IPS-15b (cell line): ENCODE measurements at regions not wholly inside any gene's neighbourhood (a gene's known extent, or its start where the extent isn't known, plus 50 kb on each side); places are given as distances from the start of the nearest gene placed in this dataset.

ENCODE experiments used
- H3K27me3 ChIP-seq: one replicate; pipeline ENCODE4 v1.6.1; 2013; ENCODE audit warnings: low read length; ENCODE audit not compliant: control insufficient read depth, insufficient read depth
- H3K36me3 ChIP-seq: one replicate; pipeline ENCODE4 v1.6.1; 2013; ENCODE audit warnings: low read length; ENCODE audit not compliant: control insufficient read depth, insufficient read depth
- H3K4me1 ChIP-seq: one replicate; pipeline ENCODE4 v1.6.1; 2013; ENCODE audit warnings: mild to moderate bottlenecking, low read length; ENCODE audit not compliant: control insufficient read depth, insufficient read depth
- H3K4me3 ChIP-seq: one replicate; pipeline ENCODE4 v1.5.1; 2013; ENCODE audit warnings: low read depth, low read length
- H3K9ac ChIP-seq: one replicate; pipeline ENCODE4 v1.6.1; 2013; ENCODE audit warnings: low read depth, mild to moderate bottlenecking, low read length
- H3K9me3 ChIP-seq: one replicate; pipeline ENCODE4 v1.6.1; 2013; ENCODE audit warnings: mild to moderate bottlenecking, low read length; ENCODE audit not compliant: control insufficient read depth, insufficient read depth

DNA sequence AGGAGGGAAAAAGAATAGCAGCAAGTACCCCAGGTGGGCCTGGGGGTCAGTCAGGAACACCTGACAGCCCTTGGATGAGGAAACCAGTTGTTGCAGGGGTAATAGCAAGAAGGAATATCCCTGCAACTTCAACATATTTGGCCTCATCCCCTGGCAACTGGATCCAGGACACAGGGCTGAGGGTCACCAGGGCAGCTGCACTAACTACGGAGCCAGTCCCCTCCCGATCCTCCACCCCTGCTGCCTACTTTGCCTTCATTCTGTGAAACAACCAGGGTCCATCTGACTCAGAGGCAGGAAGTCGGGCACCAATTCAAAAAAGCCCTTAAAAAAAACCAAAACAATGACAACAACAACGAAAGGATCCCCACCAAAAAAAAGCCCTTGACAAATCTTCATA lies 52.9 kb downstream of the FRMPD3 start:
- H3K9ac ChIP-seq, result no peak overlapping the region
- peaks cover 5% of the 10 kb centered on the region for H3K4me1 ChIP-seq
- H3K36me3 ChIP-seq, result no peaks in the 10 kb centered on the region
- no peaks in the 10 kb centered on the region for H3K9me3 ChIP-seq
- no peak overlapping the region for H3K4me3 ChIP-seq
- H3K27me3 ChIP-seq, result peaks cover 32% of the 10 kb centered on the region

DNA sequence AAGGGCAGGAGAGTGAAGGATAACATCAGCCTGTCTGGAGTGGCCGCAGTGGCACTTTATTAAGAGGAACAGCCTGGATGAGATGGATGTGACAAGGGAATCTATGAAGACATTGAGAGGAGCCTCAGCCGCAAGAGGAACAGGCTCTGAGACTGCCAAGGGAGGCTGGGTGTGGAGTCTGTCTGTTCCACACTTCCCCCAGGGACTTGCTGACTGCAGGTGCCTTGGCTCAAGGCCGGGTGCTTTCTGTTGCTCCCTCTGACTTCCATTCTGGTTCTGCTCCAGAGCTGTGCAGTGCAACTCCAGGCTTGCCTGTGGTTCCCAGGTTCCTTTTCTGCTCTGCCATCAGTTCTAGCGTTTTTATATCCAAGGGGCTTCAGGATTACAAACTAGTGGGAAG lies 54.6 kb downstream of the FRMPD3 start:
- no peak overlapping the region for H3K9ac ChIP-seq
- H3K4me1 ChIP-seq, result peaks cover 6% of the 10 kb centered on the region
- H3K4me3 ChIP-seq, result no peak overlapping the region
- H3K36me3 ChIP-seq, result no peaks in the 10 kb centered on the region
- H3K27me3 ChIP-seq, result peaks cover 47% of the 10 kb centered on the region
- no peaks in the 10 kb centered on the region for H3K9me3 ChIP-seq

DNA sequence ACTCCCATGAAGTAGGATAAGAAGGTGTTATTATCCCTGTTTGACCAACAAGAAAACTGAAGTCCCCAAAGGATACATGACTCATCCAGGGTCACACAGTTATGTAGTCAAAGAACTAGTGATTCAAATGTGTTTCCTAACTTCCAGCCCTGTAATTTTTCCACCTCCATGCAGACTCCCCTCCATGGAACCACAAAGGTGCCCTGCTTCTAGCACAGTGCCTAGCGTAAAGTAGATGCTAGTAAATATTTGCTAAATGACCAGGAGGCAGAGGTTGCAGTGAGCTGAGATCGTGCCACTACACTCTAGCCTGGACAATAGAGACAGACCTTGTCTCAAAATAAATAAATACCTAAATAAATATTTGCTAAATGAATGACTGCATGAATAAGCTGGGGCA lies 55.8 kb downstream of the FRMPD3 start:
- Histone ChIP-seq H3K4me3 (no peak overlapping the region), H3K9ac (no peak overlapping the region), H3K9me3 (no peaks in the 10 kb centered on the region), H3K27me3 (peaks cover 47% of the 10 kb centered on the region), H3K36me3 (no peaks in the 10 kb centered on the region), H3K4me1 (peaks cover 10% of the 10 kb centered on the region)

DNA sequence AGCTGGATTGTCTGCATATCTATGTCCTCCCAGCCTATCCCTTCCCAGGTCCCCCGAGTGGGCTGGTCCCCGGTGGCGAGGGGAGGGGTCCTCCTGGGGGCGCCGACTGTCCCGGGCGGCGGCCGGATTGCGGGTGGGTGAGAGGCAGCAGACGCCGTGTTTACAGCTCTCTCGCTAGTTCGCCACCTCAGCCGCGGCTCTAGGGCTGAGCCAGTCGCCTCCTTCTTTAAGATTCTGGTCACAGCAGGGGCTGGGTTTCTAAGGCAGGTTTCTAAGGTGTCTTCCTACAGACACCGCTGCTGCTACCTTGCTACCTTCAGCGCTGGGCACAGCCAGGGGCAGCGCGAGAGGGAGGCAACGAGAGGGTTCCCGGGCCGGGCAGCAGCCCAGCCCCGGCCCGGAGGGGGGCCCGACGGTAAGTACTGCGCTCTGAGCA lies 57.2 kb downstream of the FRMPD3 start:
- no peak overlapping the region for H3K9ac ChIP-seq
- peaks cover 10% of the 10 kb centered on the region for H3K4me1 ChIP-seq
- H3K27me3 ChIP-seq, result peaks cover 47% of the 10 kb centered on the region
- H3K9me3 ChIP-seq, result no peaks in the 10 kb centered on the region
- no peaks in the 10 kb centered on the region for H3K36me3 ChIP-seq
- H3K4me3 ChIP-seq, result peak overlapping the region; percentile 35

DNA sequence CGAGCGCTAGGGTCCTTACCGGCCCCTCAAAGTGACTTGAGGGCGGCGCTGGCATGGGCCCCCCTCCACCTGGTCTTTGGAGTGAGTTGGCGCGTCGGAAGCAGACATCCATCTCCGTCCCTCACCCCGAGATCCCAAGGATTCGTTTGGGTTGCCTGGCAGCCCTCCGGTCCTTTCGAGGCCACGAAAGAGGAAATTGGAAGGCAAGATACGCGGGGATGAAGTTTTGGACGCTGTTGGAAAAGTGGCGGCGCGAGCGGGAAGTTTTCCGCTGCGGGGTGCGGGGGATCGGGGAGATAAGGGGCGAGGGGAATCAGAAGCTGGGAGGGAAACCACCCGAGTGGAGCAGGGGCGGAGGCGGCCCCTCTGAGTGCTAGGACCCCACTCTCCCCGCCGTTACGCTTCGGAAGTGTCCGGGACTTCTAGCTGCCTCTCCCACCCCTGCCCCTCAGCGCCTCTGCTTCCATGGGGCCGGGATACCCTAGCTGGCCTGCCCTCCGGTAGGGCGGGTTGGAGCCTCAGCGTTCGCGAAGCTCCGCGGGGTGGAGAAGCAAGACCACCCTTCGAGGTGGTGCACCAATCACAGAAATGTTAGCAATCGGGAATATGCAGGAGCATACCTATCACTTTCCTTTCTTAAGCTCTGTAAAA lies 57.8 kb downstream of the FRMPD3 start:
- Histone ChIP-seq H3K4me1 (peaks cover 7% of the 10 kb centered on the region), H3K27me3 (peaks cover 47% of the 10 kb centered on the region), H3K9ac (no peak overlapping the region), H3K4me3 (peak overlapping the region; percentile 35), H3K9me3 (no peaks in the 10 kb centered on the region), H3K36me3 (no peaks in the 10 kb centered on the region)

DNA sequence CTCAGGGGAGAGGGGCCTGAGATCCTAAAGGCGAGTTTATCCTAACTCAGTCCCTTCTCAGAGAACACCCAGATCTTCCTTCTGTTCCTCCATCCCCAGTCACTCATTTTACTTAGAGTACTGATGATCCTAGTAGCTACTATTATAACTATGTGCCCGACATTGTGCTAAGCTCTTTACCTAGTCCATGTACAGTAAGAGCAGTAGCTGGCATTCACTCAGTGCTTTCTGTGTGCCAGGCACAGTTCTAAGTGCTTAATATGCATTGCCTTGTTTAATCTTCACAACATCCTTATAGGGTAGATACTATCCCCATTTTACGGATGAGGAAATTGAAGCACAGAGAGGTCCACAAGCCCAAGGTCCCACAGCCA lies 58.3 kb downstream of the FRMPD3 start:
- Histone ChIP-seq H3K4me3 (peak overlapping the region; percentile 35), H3K27me3 (peaks cover 47% of the 10 kb centered on the region), H3K4me1 (peaks cover 5% of the 10 kb centered on the region), H3K36me3 (no peaks in the 10 kb centered on the region), H3K9ac (no peak overlapping the region), H3K9me3 (no peaks in the 10 kb centered on the region)

DNA sequence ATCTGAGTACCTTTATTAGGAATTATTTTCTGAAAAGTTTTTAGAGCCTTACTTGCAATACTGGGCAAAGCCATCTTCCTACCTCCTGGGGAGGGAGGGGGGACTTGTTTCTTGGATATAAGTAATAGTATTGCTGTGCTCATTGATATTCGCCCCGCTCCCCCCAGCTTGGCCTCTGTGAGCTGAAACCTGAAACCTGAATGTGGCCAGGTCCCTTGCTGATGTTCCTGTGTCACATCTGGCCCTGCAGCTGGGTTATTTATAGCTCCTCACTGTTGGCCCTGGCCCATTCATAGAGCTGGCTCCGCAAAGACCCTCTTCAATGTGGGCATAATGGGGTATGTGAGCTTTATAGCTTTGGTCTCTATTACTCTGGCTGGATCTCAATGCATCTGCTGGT lies 59.5 kb downstream of the FRMPD3 start:
- Histone ChIP-seq H3K4me1 (peaks cover 5% of the 10 kb centered on the region), H3K36me3 (no peaks in the 10 kb centered on the region), H3K27me3 (peaks cover 42% of the 10 kb centered on the region), H3K9ac (no peak overlapping the region), H3K4me3 (no peak overlapping the region), H3K9me3 (no peaks in the 10 kb centered on the region)

DNA sequence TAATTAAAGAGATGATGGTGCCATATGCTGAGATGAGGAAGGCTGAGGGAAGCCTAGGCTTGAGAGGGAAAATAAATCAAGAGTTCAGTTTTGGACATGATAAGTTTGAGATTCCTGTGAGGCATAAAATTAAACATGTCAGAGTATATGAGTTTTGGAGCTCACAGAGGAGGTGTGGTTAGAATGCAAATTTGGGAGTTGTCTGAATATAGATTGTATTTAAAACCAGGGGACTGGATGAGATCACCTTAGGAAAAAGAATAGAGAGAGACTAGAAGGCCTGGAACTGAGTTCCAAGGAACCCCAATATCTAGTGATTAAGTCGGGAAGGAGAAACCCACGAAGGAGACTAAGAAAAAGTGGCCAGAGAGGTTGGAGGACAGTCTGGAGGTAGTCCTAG lies 65.5 kb downstream of the FRMPD3 start:
- H3K4me1 ChIP-seq, result no peaks in the 10 kb centered on the region
- H3K4me3 ChIP-seq, result no peak overlapping the region
- H3K27me3 ChIP-seq, result no peaks in the 10 kb centered on the region
- H3K36me3 ChIP-seq, result no peaks in the 10 kb centered on the region
- no peaks in the 10 kb centered on the region for H3K9me3 ChIP-seq
- no peak overlapping the region for H3K9ac ChIP-seq

DNA sequence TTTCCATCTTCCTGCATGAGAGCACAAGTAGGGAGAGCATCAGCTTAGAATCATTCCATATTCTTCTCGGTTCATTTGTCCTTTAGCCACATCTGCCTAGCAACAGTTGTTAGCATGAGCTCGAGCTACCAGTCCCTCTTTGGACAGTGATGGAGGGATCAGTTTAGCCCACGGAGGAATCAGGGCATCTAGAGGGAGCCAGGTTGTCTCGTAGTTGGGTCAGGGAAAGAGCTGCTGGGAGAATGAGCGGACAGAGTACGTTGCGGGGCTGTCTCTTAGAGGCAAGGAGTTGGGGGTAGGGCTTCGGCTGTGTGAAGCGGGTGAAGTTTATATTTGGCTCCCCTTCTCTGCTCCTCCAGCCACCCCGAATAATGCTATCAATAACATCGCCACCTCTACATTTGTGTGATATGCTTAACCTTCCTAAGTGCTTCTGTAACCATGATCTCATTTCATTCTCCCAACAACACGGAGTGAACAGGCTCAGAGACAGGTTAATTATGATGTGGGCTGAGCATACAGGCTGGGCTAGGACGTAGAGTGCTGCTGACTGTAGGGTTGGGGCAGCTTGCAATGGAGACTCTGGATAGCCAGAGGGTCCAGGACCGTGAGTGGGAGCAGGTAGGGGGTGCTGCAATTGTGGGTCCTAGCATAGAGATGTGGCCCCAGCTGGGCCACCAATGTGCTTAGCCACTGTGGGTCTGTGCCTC lies 72.6 kb downstream of the FRMPD3 start:
- Histone ChIP-seq H3K4me3 (no peak overlapping the region), H3K9me3 (no peaks in the 10 kb centered on the region), H3K27me3 (no peaks in the 10 kb centered on the region), H3K36me3 (no peaks in the 10 kb centered on the region), H3K9ac (no peak overlapping the region), H3K4me1 (no peaks in the 10 kb centered on the region)

DNA sequence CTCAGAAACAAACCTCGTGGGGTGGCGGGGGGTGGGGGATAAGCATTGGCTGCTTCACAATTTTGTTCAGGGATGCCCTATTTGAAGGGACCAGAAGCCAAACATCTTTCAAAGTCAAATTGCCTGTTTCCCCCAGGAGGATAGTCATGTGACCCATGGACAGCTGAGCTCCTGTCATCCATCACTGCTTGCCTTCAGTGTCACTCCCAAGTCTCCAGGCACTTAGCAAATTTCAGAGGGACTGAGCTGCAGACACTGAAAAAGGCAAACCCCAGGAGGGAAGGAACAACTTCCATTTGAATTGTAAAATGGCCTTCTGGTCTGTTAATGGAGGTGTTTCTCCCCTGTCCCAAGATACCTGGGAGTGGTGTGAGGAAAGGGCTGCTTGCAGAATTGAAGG lies 73.4 kb downstream of the FRMPD3 start:
- no peaks in the 10 kb centered on the region for H3K4me1 ChIP-seq
- no peaks in the 10 kb centered on the region for H3K36me3 ChIP-seq
- no peak overlapping the region for H3K4me3 ChIP-seq
- no peaks in the 10 kb centered on the region for H3K9me3 ChIP-seq
- no peak overlapping the region for H3K9ac ChIP-seq
- no peaks in the 10 kb centered on the region for H3K27me3 ChIP-seq

DNA sequence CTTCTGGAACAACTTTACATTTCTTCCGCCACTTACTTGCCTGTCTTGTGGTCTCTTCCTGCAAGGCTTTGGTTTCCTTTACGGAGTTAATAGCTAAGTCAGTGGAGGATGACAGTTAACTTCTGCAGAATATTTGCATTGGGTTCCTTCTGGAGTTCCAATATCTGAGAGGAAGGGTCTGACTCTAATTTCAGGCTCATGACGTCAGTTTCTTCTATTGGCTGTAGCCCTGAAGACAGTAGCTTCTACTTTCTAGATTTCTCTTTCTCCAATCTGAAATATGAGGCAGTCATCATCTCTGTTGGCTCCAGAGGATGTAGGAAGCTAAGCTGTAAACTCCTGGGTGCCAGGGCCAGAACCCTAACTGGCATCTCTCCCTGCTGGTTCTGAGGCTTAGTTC lies 76.7 kb downstream of the FRMPD3 start:
- Histone ChIP-seq H3K4me3 (no peak overlapping the region), H3K9me3 (no peaks in the 10 kb centered on the region), H3K4me1 (no peaks in the 10 kb centered on the region), H3K9ac (no peak overlapping the region), H3K27me3 (no peaks in the 10 kb centered on the region), H3K36me3 (no peaks in the 10 kb centered on the region)

DNA sequence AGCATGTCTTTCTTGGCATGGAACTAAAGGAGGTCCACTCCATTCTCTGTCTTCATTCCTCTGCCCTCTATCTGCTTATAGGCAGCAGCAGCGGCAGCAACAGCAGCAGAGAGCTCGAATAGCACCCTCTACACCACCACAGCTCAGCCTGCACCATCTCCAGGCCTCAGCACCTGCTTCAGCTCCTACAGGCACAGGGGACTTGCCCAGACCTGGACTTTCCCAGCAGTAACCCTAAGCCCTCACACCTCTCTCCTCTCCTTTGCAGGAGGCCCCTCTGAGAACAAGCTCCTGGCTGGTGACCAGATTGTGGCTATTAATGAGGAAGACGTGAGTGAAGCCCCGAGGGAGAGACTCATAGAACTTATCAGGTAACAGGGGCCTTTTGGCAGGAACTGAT lies 80.7 kb downstream of the FRMPD3 start:
- Histone ChIP-seq H3K4me1 (no peaks in the 10 kb centered on the region), H3K36me3 (no peaks in the 10 kb centered on the region), H3K4me3 (no peak overlapping the region), H3K27me3 (no peaks in the 10 kb centered on the region), H3K9me3 (no peaks in the 10 kb centered on the region), H3K9ac (no peak overlapping the region)
